Skin epidermis (tissue), 12 donors: ENCODE measurements at regions not wholly inside any gene's neighbourhood (a gene's known extent, or its start where the extent isn't known, plus 50 kb on each side); places are given as distances from the start of the nearest gene placed in this dataset.

Experiments used
- H3K27ac ChIP-seq, 21 experiments: fragments of 200-600 bp; sonication (generic) in 11 of 21; one replicate each; pipeline ENCODE4 v1.5.0; 2020; ENCODE audit warnings: mild to moderate bottlenecking in 3 of 21, inconsistent platforms in 2 of 21, moderate library complexity in 2 of 21
- H3K4me3 ChIP-seq, 7 experiments: fragments of 200-600 bp; sonication (generic) in 2 of 7; one replicate each; pipeline ENCODE4 v1.5.0; 2020; ENCODE audit warnings: inconsistent platforms in 2 of 7, mild to moderate bottlenecking in 2 of 7, moderate library complexity in 1 of 7

- H3K4me3 ChIP-seq: no peak overlapping the region
- peak overlapping the region in 1 of 21 experiments; percentile 46 for H3K27ac ChIP-seq
These were observed 134.1 kb upstream of the COL8A1 start for GRCh38 chr3:99504258-99504657.

DNA sequence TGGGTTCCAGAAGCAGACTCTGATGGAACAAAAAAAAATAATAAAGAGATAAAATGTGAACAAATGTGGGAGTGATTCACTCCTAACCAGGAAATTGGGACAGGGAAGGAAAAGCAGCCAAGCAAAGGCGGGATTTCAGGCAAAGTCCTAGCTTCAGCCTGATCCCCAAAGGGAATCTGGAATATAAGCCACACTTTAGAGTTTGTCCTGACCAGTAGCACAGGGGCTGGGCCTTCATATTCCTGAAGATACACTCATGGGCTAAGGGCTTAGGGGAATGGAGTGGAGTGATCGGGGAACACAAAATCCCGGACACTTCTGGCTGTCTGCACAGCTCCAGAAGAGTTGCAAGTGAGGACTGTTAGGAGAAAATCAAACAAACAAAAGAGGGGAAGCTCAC, 135.0 kb upstream of the COL8A1 start:
- H3K4me3 ChIP-seq: no peak overlapping the region
- H3K27ac ChIP-seq: peak overlapping the region in 4 of 21 experiments; percentile 18 to 75 (median 46)

DNA sequence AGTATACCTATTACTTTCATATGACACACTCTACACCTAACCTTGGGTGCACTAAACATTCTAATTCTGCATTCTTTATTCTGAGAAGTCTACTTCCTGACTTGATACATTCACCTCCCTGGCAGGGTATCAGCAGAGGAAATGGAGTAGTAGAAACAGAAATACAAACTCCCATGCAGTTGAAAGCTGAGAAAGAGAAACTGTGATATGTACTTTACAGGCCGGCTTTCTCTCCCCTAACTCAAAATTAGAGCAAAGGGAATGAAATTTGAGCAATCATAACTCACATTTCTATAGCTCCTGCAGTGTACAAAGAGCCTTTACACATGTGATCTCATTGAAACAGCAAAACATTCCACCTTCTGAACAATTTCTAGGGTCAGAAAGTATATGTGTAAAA, 135.5 kb upstream of the COL8A1 start:
- Histone ChIP-seq H3K4me3 (no peak overlapping the region), H3K27ac (peak overlapping the region in 3 of 21 experiments; percentile 46 to 75 (median 47))

DNA sequence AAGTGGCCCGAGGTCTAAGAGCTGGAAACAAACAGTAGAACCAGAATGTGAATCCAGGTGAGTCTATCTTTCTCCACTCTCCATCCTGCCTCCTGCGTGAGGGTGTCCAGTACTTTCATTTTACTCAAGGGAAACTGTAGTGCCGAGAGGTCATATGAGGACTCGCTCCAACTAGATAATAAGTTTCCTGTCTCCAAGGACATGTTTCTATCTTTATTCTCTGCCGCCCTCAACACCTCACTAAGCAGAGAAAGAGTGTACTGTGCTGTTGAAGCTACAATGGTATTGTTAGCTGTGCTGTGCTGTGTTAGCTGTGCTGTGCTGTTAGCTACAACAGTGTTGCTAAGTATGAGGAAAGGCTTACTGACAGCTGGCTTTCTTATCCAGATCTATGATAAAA, 137.9 kb upstream of the COL8A1 start:
- Histone ChIP-seq H3K27ac (no peak overlapping the region), H3K4me3 (no peak overlapping the region)

DNA sequence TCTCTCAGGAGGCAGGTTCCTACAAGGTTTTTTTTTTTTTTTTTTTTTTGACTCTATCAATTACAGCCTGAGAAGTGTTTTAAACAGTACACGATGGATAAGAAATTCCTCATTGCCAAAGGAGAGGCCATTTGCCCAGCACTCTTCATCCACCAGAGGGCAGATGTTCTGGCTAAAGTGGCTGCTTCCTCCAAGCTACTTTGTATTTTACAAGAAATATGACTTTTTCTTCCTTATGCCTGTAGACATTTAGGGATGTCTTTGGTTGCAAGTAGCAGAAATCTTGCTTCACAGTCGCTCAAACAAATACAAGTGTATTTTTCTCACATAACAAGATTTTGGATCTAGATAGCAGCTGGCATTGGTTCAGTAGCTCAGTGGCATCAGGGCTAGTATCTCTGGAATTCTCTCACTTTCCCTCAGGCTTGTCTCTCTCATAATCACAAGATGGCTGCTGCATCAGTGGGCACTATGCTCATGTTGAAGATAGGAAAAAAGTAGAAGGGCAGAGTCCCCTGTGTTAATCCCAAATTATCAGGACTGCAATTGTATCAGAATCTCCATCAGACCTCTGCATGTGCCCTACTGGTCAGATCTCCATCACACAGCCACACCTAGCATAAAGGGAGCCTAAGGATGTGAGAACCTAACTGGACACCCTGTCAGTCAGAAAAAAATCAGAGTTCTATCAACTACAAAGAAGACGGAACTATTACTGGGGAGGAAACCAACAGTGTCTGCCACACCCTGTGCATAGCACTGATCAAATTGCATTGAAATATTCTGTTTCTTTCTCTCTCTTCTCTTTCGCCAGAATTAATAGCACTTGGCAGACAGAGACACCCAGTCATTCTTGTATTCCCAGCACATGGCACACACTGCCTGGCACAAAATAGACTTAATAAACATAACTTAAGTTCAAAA, 138.9 kb upstream of the COL8A1 start:
- no peak overlapping the region for H3K27ac ChIP-seq

DNA sequence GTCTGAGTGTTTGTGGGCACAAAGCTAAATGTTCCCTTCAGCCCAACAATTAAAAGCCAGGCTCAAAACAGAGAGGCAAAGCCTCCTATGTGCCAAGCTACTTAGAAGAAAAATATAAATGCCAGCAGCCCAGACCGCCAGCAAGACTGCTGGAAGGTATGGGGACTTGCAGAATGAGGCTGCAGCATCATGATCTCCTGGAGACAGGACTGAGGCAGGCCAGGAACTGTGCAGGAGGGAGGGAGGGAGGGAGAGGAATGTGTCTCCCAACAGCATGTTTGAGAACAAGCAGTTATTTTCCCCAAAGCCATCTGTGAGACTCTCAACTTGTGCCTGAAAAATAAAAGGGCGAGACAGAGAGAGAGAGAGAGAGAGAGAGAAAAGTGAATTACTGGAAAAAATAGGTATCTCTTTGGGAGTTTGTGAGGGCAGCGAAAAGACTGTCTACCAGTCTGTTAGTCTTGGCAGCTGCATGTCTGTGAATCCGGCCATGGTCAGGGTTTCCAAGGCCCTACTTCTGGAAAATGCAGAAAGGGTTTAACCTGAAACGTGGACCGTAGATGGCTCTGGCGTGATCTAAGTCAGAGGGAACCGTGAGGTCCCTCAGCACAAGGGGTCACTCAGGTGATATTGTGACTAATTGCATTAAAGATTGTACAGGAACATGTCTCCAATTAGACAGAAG, 139.7 kb upstream of the COL8A1 start:
- Histone ChIP-seq H3K27ac (no peak overlapping the region), H3K4me3 (no peak overlapping the region)

More for the DNA sequence above, 138.9 kb upstream of the COL8A1 start:
- no peak overlapping the region for H3K4me3 ChIP-seq

DNA sequence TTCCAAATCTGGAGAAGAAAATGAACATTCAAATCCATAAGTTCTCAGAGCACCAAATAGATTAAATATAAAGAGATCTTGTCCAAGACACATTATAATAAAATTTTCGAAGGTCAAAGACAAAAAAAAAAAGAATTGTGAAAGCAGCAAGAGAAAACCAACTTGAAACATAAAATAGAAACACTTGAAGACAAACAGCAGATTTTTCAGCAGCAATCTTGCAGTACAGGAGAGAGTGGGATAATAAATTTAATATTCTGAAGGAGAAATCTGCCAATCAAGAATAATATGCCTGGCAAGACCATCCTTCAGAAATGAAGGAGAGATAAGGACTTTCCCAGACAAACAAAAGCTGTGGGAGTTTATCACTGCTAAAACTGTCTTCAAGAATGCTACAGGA, 150.5 kb upstream of the COL8A1 start:
- no peak overlapping the region for H3K27ac ChIP-seq
- no peak overlapping the region for H3K4me3 ChIP-seq

GRCh38 chr3:99485286-99485685, 153.1 kb upstream of the COL8A1 start:
- H3K27ac ChIP-seq: no peak overlapping the region
- no peak overlapping the region for H3K4me3 ChIP-seq

DNA sequence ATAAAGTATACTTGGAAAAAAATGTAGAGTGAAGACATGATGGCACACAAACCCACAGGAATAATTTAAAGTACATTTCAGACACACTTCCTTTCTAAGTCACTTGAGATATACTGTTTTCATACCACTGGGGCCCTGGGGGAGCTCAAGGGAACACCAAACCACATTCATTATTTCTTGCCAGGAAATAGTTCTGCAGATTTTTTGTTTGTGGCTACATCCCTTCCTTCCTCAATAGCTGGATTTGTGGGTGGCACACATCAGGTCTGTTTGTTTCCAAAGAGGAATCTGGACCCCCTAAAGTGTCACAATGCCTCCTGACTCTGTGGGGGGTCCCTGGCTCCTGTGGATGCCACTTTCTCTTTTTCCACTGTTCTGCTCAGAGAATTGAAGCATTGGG, 153.5 kb upstream of the COL8A1 start:
- Histone ChIP-seq H3K4me3 (no peak overlapping the region), H3K27ac (no peak overlapping the region)

DNA sequence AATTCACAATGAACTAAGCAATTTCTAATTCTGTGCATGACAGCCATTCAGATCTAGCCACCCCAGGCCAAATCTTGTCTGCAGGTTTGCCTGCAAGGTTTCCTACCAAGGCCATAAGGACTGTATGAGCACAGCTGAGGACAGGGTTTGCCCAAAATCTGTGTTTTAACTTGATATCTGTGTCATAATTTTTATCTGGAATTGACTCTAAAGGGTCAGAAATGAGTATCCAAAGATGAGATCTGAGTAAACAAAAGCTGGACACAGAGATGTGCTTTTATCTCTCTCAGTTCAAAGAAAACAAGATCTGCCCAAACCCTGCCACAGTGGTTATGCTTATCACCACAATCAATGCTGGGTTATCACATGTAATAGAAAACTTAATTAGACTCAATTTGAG, 154.6 kb upstream of the COL8A1 start:
- H3K27ac ChIP-seq: no peak overlapping the region
- no peak overlapping the region for H3K4me3 ChIP-seq

- Histone ChIP-seq H3K27ac (no peak overlapping the region), H3K4me3 (no peak overlapping the region)
These were observed 156.2 kb upstream of the COL8A1 start for GRCh38 chr3:99482191-99482590.

- H3K27ac ChIP-seq: no peak overlapping the region
- H3K4me3 ChIP-seq: no peak overlapping the region
These were observed 156.8 kb upstream of the COL8A1 start for GRCh38 chr3:99481561-99481960.

DNA sequence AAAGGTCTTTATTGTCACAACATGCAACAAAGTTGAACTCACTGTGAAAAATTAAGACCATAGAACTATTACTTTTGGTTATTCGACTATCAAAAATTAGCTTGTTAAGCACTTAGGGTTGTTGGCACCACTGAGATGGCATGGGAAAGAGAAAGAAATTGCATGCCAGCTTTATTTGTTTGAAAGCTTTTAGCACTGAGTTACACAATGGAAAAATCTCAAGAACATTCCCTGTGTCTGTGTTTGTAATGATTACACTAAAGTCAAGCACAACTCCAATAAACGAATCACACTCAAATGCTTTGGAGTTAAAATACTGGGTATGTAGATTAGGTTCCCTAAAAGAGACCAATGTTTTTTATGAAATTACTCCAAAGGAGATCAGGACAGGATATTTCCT, 158.6 kb upstream of the COL8A1 start:
- H3K4me3 ChIP-seq: no peak overlapping the region
- no peak overlapping the region for H3K27ac ChIP-seq

GRCh38 chr3:99477650-99478049, 160.7 kb upstream of the COL8A1 start:
- Histone ChIP-seq H3K4me3 (no peak overlapping the region), H3K27ac (no peak overlapping the region)

DNA sequence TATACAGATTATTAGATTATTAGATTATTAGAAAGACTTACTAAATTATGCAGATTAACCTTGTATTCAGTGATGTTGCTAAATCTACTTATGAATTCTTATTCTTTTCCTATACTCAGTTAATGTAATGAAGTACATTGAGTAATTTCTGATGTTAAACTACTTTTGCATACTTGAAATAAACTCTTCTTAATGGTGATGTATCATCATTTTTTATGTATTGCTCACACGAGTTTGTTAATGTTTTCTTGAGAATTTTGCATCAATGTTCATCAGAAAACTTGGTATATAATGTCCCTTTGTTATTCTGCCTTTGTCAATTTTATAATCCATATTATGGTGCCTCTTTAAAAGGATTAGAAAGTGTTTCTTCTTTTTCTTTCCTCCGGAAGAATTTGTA, 163.2 kb upstream of the COL8A1 start:
- Histone ChIP-seq H3K27ac (no peak overlapping the region), H3K4me3 (no peak overlapping the region)

DNA sequence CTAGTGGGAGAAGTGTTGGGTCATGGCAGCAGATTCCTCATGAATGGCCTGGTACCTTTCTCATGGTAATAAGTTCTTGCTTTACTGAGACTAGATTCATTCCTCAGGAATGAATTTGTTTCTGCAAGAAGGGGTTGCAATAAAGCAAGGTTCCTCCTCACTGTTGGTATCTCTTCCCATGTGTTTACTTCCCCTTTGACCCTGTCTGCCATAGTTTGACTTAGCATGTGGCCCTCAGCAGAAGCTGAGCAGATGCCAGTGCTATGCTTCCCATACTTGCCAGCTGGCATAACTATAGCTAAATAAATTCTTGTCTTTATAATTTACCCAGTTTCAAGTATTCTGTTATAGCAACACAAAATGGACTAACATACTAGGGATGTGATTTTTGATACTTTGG, 163.6 kb upstream of the COL8A1 start:
- Histone ChIP-seq H3K4me3 (no peak overlapping the region), H3K27ac (no peak overlapping the region)

GRCh38 chr3:99473321-99473751, 165.1 kb upstream of the COL8A1 start:
- H3K27ac ChIP-seq: peak overlapping the region in 1 of 21 experiments; percentile 13
- H3K4me3 ChIP-seq: no peak overlapping the region

GRCh38 chr3:99472385-99472784, 166.0 kb upstream of the COL8A1 start:
- H3K27ac ChIP-seq: no peak overlapping the region
- no peak overlapping the region for H3K4me3 ChIP-seq

GRCh38 chr3:99471353-99472323, 166.8 kb upstream of the COL8A1 start:
- Histone ChIP-seq H3K4me3 (no peak overlapping the region), H3K27ac (no peak overlapping the region)

GRCh38 chr3:99470841-99471240, 167.6 kb upstream of the COL8A1 start:
- H3K4me3 ChIP-seq: no peak overlapping the region
- H3K27ac ChIP-seq: no peak overlapping the region
